Hematopoietic multipotent progenitor cell treated with erythropoietin and hydrocortisone succinate and interleukin-3 and kit ligand, for 15 days (in vitro differentiated cells): ENCODE measurements at regions not wholly inside any gene's neighbourhood (a gene's known extent, or its start where the extent isn't known, plus 50 kb on each side); places are given as distances from the start of the nearest gene placed in this dataset.
"Not testable (repeated sequence)": the region's sequence is repeated elsewhere in the genome, so short reads cannot be mapped to it uniquely, and the experiment has no call there.

Source experiments
- DNase-seq: peaks from one replicate; pipeline ENCODE4 v3.0.0-alpha.2; 2015; ENCODE audit warnings: low spot score

DNA sequence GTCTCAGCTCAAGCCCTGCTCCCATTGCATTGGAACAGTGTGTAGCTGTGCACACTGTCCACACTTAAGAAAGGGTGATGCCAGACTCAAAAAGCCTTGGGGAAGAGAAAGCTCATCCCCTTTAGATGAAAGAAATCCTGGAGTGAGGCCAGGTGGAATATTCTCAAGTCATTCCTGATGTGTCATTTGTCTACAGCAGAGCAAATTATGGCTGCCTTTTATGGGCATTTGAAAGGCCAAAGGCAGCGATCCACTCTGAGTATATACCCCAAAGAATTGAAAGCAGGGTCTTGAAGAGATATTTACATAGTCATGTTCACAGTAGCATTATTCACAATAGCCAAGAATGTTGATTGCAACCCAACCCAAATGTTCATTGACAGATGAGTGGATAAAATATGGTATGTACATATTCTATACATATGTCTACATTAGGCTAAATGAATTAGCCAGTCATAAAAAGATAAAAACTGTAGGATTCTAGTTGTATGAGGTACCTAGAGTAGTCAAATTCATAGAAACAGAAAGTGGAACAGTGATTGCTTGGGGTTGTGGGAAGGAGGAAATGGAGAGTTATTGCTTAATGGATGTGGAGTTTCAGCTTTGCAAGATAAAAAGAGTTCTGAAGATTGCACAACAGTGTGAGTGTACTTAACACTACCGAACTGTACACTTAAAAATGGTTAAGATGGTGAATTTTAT lies 214.9 kb downstream of the KCNRG start:
- no peak for DNase-seq

DNA sequence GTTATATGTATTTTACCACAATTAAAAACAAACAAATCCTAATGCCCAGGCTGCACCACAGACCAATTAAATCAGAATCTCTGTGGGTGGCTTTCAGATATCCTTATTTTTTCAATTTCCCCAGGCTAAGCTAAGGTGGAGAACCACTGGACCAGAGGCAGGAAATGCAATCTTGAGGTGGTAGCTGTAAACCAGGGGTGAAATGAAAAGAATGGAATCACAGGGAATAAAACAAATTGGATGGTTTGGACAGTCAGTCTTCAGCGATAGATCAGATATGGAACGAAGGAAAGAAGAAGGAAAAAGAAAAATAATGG lies 215.4 kb downstream of the KCNRG start:
- DNase-seq, result no peak

DNA sequence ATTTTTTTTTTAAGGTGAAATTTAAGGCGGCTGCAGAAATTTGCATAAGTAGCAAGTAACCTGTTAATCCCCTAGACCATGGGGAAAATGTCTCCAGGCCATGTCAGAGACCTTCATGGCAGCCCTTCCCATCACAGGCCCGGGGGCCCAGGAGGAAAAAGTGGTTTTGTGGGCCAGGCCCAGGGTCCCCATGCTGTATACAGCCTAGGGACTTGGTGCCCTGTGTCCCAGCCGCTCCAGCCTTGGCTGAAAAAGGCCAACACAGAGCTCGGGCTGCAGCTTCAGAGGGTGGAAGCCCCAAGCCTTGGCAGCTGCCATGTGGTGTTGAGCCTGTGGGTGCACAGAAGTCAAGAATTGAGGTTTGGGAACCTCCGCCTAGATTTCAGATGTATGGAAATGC lies 218.3 kb downstream of the KCNRG start:
- DNase-seq, result not testable (repeated sequence)

DNA sequence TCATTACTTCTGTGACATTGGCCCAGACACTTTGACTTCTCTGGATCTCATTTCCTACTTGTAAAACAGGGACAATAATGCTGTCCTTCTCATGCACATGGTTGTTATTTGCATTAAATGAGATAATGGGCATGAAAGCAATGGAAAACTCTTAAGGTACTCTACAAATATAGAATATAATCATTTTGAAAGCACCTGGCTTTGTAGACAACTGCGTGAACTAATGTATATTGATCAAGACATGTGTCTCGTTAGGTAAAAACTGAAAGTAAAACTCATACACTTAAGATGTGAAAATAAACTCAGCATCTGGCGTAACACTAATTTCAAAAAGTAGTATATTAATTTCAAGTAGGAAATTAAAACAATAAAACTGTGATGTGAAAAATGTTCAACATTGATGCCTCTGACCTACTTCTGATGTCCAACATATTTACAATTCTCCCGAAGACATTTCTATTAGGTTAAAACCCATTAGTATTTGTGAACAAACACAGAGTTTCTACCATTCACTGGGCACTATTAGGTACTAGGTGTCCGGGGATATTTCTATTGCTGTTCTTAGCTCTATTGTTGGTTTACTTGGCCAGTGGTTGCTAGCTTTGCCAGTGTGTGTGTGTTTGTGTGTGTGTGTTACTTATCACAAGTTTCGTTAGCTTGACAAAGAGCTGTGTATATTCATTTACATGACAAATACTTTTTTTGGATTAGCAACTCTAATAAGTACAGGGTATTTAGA lies 220.5 kb downstream of the KCNRG start:
- no peak for DNase-seq

DNA sequence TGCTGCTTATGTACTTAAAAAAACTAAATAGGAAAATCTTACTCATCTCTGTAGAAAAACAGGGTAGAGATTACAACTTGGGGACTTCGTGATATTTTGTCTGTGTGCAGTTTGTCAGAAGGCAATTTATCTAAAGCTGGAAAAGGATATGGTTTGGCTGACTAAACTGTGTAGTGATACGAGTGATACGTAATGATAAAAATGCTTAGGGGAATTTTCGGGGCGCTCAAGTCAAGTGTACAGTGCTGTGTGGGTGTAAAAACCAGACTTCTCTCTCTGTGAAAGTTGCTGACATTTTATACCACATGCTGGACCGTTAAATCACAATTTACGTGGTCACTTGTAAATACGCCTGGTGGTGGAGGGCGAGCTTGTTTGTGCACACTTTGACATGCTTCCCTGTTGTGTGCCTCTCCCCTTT lies 221.7 kb downstream of the KCNRG start:
- DNase-seq, result no peak

DNA sequence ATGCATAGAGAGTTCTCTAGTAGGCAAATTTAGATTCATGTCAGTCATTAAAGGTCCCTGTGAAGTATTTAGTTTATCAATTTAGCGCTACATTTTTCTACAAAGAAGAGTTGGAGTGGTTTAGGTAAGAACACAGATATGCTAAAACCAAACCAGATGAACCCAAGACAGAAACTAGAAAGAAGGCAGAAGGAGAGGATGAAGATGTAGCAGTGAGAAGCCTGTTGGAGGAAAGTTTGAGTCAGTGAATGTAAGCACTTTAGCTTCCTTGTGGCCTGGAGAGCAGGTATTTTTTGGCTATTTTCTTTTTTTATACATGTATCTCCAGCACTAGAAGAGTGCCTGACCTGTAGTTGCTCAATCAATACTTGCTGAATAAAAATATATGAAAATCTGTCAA lies 223.7 kb downstream of the KCNRG start:
- no peak for DNase-seq

DNA sequence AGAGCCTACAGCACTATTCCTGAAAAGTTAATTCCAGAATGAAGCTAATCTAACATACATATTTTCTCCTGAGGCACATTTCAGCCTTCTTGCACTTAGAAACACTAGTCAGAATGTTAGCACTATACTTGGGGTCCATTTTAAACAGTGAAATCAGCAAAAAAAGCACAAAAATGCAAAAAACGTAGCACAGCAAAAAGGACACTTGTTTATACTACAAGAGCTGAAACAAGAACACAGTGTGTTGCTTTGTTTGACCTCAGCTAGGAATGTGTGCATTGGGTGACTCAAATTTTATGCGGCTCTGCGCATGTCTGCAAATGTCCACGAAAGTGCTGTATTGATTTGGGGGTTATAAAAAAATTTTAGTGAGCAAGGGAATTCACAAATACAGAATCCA lies 226.2 kb downstream of the KCNRG start:
- DNase-seq, result no peak

DNA sequence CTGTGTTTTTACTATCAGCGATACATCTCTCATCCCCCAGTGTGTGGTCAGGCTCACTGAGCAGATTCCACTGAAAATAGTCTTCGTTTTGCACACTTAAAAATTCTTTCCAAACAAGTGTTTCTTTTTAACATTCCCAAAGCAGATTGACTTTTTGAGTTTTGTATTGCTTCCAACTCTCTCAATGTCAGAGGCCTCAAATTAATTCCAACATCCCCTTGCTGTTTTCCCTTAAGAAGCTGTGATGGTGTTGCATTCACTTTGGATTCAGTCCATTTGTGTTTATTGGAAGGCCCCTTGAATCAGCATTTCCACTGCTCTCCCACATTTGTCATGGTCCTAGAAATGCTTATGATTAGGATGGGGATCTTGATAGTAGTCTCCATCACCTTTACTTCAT lies 228.7 kb downstream of the KCNRG start:
- no peak for DNase-seq

DNA sequence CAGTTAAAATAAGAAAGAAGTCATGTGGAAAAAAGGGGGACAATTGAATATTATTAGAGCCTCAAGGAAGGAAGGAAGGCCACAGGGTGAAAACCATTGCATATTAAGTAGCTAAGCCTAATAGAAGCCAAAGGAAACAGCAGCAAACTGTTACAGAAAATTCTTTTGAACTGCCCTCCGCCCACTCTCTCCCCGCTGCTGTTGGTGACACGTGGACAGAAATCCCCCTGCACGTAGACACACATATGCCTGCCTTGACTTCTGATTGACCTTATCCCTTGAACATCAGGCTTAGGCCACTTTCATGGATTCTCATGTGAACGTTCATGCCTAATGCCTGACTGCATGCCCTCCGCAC lies 229.1 kb downstream of the KCNRG start:
- DNase-seq, result no peak

DNA sequence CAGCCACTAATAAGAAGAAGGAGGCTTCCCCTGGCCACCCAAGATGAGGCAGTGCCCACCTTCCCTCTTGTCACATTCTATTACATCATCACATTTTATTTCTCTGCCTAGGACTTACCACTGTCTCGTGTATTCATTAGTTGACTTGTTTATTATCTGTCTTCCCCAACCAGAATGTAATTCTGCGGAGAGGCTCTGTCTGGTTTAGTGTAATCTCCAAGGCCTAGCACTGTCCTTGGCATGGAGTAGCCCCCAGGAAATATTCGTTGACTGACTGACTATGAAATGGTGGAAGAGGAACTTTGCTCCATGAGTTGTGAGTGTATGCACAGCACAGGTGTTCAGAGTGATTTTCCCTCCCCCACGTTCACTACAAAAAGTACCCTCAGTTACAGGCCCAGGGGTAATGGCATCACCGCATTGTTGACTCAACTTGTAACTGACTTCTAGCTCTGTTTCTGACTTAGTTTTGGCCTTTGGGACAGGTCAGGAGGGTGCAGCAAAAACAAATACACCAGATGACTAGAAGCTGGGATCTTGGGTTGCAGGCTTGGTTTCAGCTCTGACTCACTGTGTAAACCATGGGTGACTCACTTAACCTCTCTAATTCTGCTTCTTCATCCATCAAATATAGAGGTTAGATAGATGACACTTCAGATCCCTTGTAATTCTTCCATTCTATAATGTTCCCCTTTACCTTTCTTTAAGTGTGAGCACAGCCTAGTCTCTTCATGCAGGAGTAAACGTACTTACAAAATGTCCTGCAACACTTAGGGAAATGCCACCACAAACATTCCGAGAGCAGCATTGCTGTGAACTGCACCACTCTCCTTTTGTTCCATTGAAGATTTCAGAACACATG lies 229.7 kb downstream of the KCNRG start:
- no peak for DNase-seq

DNA sequence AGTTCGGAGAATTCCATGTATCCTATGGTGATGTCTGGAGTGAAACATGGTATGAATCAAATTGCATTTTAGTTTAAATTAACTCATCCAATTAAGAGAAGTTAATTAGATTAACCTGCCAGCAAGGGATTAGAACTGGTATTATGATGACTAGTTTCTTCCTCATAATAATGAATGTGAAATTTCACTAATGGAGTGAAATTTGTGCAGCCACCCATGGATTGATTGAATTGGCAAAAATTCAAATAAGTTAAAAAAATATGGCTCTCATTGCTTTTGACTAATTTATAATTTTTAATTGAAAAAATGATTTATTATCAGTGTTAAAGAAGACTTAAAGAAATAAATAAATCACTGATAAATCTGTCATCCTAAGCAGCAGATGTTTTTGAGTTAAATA lies 232.0 kb downstream of the KCNRG start:
- DNase-seq, result no peak

DNA sequence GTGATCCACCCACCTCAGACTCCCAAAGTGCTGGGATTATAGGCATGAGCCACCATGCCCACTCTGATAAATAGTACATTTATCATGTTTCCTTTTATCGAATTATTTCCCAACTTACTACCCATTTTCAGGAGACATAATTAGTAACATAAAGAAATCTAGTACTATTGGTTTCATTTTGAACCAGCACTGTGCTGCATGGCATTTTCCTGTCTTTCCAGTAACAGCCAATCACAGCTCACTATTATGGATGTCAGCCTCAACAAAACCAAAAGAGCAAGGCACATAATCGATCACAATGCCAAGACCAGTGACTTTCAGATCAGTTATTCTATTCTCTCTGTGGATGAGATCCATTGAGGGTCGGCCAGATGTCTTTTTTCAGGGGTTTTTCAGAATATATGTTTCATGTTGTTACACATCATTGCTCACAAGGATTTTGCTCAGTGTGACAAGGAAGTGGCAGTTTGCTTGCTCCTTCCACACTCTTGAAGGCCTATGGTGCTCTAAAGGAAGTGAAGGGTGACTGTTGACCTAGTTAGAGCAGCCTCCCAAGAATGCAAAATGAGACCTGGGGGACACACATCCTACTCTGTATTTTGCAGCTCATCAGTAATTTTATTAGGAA lies 233.4 kb downstream of the KCNRG start:
- DNase-seq, result no peak

DNA sequence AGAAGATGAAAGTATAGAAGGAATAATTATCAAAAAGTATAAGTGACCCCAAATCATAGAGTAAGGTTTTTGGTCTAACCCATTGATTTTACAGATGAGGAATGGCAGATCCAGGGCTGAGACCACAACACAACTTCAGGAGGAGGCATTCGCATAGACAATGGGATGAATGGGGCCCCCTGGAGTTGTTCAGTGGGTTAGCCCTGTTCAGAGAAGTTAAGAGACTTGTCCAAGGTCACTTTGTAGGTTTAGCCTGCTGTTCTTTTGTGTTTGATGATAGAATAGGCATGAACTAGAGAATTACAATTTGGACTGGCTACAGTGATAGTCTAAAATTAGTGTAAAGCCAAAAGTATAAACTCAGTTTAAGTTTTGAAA lies 233.9 kb downstream of the KCNRG start:
- no peak for DNase-seq

DNA sequence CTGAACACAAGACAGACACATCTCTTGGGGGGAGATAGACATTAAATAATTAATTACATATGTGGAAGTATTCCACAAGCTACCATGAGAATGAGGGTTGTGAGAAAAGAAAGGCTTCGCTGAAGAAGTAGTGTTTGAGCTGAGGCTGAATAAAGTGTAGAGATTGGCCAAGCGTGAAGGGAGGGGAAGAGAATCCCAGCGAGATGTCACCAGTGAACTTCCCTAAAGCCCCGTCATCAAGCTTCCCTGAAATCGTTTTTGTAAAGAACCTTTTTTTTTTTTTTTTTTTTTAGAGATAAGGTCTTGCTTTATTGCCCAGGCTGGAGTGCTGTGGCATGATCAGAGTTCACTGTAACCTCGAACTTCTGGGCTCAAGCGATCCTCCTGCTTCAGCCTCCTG lies 235.2 kb downstream of the KCNRG start:
- no peak for DNase-seq

DNA sequence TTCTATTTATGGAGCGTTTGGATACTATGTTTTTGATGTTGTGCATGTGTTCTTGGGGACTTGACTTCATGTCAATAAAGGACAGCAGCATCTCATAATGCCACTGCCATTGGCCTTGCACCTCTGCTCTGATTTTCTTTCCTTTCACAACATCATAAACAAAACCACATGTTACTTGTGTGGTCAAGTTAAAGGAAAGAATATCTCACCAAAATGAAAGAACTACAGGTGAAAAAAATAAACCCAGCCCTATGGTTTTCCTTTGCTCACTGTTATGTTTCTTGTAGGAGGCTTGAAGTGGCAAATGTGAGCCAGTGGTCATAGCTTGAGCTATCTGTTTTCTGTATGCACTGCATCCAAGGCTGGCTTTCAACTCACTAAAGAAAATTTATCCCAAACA lies 240.4 kb downstream of the KCNRG start:
- DNase-seq, result no peak

DNA sequence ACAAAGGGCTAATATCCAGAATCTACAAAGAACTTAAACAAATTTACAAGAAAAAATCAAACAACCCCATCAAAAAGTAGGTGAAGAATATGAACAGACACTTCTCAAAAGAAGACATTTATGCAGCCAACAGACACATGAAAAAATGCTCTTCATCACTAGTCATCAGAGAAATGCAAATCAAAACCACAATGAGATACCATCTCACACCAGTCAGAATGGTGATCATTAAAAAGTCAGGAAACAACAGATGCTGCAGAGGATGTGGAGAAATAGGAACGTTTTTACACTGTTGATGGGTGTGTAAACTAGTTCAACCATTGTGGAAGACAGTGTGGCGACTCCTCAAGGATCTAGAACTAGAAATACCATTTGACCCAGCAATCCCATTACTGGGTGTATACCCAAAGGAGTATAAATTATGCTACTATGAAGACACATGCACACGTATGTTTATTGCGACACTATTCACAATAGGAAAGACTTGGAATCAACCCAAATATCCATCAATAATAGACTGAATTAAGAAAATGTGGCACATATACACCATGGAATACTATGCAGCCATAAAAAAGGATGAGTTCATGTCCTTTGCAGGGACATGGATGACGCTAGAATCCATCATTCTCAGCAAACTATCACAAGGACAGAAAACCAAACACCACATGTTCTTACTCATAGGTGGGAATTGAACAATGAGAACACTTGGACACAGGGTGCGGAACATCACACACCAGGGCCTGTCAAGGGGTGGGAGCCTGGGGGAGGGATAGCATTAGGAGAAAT lies 241.5 kb downstream of the KCNRG start:
- not testable (repeated sequence) for DNase-seq

DNA sequence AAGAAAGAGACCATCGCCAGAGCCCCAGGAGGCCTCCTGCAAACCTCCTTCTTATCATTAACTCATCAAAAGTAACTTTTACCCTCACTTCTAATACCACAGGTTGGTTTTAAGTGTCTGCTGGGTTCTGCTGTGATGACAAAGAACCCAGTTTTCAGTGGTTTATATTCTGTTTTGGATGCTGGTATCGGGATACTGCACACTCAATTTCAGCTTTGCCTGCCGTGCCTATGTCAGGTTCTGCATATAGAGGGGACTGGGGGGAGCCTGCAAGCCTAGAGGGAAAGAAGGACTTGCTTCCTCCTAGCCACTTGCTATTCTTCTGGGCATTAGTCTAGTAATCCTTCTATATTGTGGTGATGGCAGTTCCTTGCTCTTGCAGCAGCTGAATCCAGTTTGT lies 242.4 kb downstream of the KCNRG start:
- DNase-seq, result no peak

DNA sequence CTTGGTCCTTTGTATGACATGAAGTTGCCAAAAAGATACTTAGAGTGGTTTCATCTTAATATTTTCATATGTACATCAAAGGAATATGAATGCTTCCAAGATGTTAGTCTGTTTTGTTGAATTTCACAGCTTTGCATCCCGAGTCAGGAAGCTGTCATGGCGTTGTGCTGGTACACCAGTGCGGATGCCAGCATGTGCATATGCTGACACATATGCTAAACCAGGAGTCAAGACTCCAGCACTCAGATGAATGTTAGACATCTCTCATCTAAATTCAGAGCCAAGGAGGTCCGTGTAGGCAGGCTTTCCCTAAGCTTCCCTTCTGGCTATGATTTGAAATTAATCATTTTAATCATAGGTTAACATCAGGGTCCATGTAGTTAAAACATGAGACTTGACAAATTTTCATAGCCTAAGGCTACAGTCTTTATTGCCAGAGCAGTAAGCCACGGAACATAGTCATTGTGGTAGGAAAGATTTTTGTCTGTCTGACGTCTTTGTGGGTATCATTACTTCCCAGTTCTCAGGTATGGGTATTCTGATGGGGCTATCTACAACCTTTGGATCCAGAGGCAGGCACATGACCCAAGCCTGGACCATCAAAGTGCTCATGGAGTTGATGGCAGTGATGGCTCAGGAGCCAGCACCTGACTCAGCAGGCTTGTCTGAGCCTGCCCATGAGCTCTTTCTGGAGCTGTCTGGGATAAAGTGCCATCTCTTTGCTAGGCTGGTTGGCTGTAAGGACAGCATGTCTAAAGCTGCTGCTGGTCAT lies 246.1 kb downstream of the KCNRG start:
- no peak for DNase-seq

DNA sequence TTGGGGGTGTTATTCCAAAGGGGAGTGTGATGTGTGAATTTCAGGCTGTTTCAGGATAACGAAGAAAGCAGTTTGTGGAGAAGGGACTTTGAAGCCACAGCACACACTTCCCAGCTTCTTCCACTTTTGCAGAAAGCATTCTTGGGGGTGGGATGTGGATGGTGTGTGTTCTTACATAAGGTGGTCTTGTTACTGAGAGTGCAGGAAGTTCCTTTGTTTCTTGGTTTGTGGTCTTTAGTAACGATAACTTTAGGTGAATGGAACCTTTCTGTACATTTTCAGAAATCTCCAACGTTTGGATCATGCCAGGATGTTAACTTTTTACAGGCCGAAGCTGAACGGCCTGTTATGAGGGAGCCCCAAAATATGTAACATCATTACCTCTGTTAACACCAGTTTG lies 251.8 kb downstream of the KCNRG start:
- no peak for DNase-seq

DNA sequence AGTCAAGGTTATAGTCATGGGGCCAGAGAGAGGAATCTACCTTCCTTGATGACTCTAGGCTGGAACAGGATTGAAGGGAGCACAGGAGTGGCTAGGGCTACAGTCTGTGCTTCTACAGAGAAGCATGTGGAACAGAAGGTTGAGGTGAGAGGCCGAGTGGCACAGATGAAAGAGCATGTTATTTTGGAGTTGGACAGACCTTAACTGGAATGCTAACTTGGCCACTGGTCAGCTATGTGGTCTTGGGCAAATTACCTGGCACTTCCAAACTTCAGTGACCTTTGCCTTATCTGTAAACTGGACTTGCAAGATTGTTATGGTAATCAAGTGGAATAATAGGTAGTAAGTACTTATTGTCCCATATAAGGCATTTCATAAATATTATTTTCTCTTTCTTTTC lies 252.7 kb downstream of the KCNRG start:
- no peak for DNase-seq

DNA sequence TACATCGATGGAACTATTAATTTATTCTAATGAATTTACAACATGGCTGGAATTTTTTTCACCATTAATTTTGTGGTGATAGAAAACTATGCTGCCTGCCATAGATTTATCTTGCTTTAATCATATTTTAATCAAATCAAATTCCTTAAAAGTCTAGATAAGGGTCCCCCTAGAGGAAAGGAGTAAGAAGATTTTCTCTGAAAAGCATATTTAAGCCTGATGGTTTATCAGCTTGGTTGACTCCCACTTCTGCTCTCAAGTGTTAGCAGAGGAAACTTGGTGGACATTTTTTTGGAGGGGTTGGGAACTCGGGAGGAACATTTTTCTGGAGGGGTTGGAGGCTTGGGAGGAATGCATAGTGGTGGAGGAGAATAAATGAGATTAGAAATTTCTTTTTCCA lies 253.3 kb downstream of the KCNRG start:
- DNase-seq, result no peak
